Stomach (tissue), 8 donors: ENCODE measurements at regions not wholly inside any gene's neighbourhood (a gene's known extent, or its start where the extent isn't known, plus 50 kb on each side); places are given as distances from the start of the nearest gene placed in this dataset.

ENCODE experiments used
- DNase-seq, 2 donors: peaks; one replicate each; pipeline versions ENCODE4 v3.0.0 to v3.0.0-alpha.2; 2013 to 2019
- H3K27ac ChIP-seq, 5 donors: fragments of 200-600 bp in 4 of 5; sonication (generic) in 4 of 5; one replicate each; pipeline ENCODE4 v1.5.1; 2013 to 2019; ENCODE audit warnings: mild to moderate bottlenecking in 1 of 5, moderate library complexity in 1 of 5
- H3K27me3 ChIP-seq, 3 donors: fragments of 200-600 bp; sonication (generic); one replicate each; pipeline ENCODE4 v1.5.1; 2017 to 2019; ENCODE audit warnings: mixed run types in 1 of 3
- H3K36me3 ChIP-seq, 4 donors: fragments of 200-600 bp; sonication (generic); 1 replicate in 3 of 4; 2 replicates in 1 of 4; pipeline ENCODE4 v1.5.1; 2016 to 2019
- H3K4me1 ChIP-seq, 4 donors: fragments of 200-600 bp; sonication (generic); one replicate each; pipeline ENCODE4 v1.5.1; 2016 to 2019
- H3K4me3 ChIP-seq, 4 donors: fragments of 200-600 bp; sonication (generic) in 3 of 4; one replicate each; pipeline ENCODE4 v1.5.1; 2016 to 2019; ENCODE audit warnings: mild to moderate bottlenecking in 1 of 4
- H3K9me3 ChIP-seq, 4 donors: fragments of 200-600 bp; sonication (generic); one replicate each; pipeline ENCODE4 v1.5.1; 2016 to 2019
- EP300 ChIP-seq: sonication (generic); formaldehyde crosslinking; IDR thresholded peaks from one replicate; pipeline ENCODE4 v1.6.1; 2017; ENCODE audit warnings: antibody characterized with exemption
- POLR2A ChIP-seq, 4 donors: fragments of 450-650 bp; IDR thresholded peaks; one replicate each; pipeline ENCODE4 v1.6.1; 2016; ENCODE audit warnings: antibody characterized with exemption in 4 of 4, control low read depth in 2 of 4, mild to moderate bottlenecking in 1 of 4, moderate library complexity in 1 of 4
- POLR2AphosphoS5 ChIP-seq, 3 donors: sonication (generic); formaldehyde crosslinking; IDR thresholded peaks; one replicate each; pipeline ENCODE4 v1.6.1; 2016; ENCODE audit warnings: antibody characterized with exemption in 3 of 3
- WGBS, 5 donors: extraction: QIAGEN DNeasy Blood & Tissue Kit in 3 of 5; methylation state at CpG; one replicate each; pipeline versions ENCODE4 v1.1.5 to v1.1.7; 2013 to 2018; 5-methylcytosine and 5-hydroxymethylcytosine counted together
- intact Hi-C: fragments of 100-400 bp; cut with DNase I; formaldehyde crosslinking; loops from one replicate; pipeline ENCODE4 v1.15.1; 2023; ENCODE audit warnings: low total_unique reads
- TF ChIP-seq, protein P1 (sequence below), 7 experiments: fragments of 450-650 bp in 4 of 7; fragments of 200-600 bp in 3 of 7; sonication (generic) in 3 of 7; IDR thresholded peaks; one replicate each; pipeline ENCODE4 v1.5.1; 2016 to 2019; ENCODE audit warnings: antibody characterized with exemption in 7 of 7, control low read depth in 2 of 7, mild to moderate bottlenecking in 1 of 7
- donor health status: healthy with polysubstance abuse.
- donor health status: Bipolar disorder and iron deficiency.
- donor health status: healthy.

DNA sequence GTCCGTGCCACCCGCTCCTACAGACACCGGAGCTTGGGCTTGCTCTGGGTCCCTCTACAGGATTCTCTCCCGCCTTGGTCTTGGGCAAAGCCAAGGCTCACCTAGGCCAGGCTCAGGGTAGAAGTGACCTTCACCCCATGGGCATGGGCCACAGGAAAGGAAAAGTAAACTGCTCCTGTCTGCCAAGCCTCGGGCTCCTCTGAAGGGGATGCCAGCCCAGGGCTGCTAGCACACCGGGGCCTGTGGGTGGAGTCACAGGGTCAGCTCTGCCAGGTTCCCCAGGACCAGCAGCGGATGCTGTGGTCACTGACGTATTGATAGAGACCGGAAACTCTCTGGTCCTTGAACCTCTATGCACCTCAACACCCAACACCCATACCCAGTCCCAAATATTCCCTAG, 222.7 kb upstream of the MGMT start:
- H3K4me1 ChIP-seq = no peaks in the 10 kb centered on the region
- 80 to 92% (median 91%) methylated on average over 9 of the region's 9 CpGs for WGBS, 5 donors
- TF ChIP-seq, protein P1, sequence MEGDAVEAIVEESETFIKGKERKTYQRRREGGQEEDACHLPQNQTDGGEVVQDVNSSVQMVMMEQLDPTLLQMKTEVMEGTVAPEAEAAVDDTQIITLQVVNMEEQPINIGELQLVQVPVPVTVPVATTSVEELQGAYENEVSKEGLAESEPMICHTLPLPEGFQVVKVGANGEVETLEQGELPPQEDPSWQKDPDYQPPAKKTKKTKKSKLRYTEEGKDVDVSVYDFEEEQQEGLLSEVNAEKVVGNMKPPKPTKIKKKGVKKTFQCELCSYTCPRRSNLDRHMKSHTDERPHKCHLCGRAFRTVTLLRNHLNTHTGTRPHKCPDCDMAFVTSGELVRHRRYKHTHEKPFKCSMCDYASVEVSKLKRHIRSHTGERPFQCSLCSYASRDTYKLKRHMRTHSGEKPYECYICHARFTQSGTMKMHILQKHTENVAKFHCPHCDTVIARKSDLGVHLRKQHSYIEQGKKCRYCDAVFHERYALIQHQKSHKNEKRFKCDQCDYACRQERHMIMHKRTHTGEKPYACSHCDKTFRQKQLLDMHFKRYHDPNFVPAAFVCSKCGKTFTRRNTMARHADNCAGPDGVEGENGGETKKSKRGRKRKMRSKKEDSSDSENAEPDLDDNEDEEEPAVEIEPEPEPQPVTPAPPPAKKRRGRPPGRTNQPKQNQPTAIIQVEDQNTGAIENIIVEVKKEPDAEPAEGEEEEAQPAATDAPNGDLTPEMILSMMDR (IDR thresholded peaks at IDR 0.05) = no peak
- TF ChIP-seq POLR2AphosphoS5 (IDR thresholded peaks at IDR 0.05) = no peak
- no peak for TF ChIP-seq EP300
- TF ChIP-seq POLR2A (IDR thresholded peaks at IDR 0.05) = no peak
- H3K27me3 ChIP-seq = no peaks in the 10 kb centered on the region
- no peaks in the 10 kb centered on the region for H3K36me3 ChIP-seq
- intact Hi-C loops = no loop called here
- H3K4me3 ChIP-seq = no peak overlapping the region
- H3K27ac ChIP-seq = no peak overlapping the region
- no peaks in the 10 kb centered on the region for H3K9me3 ChIP-seq
- DNase-seq = no peak

DNA sequence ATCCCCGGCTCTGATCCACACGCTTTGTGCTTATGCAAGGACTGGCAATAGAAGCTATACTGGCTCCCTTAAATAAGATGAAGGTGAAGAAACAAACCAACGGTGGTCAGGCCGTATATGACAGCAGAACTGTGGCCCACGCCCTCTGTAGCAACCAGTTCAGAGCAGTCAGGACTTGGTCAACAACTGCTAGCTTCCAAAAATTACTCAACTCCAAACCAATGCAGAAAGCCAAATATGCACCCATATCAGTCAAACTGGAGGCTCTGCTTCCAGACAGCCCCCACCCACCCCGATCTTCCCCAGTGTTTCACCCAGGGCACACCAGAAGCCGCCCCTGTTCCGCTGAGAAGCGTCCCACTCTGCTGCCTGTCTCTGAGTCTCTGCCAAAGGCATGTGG, 222.3 kb upstream of the MGMT start:
- no peaks in the 10 kb centered on the region for H3K4me1 ChIP-seq
- H3K27ac ChIP-seq = no peak overlapping the region
- TF ChIP-seq, protein P1 (IDR thresholded peaks at IDR 0.05) = no peak
- TF ChIP-seq EP300 (no peak), POLR2AphosphoS5 (IDR thresholded peaks at IDR 0.05) (no peak), POLR2A (IDR thresholded peaks at IDR 0.05) (no peak)
- intact Hi-C loops = no loop called here
- no peaks in the 10 kb centered on the region for H3K9me3 ChIP-seq
- H3K36me3 ChIP-seq = no peaks in the 10 kb centered on the region
- no peaks in the 10 kb centered on the region for H3K27me3 ChIP-seq
- no peak for DNase-seq
- WGBS, 5 donors = 80 to 87% (median 82%) methylated on average over 9 of the region's 9 CpGs
- H3K4me3 ChIP-seq = no peak overlapping the region

DNA sequence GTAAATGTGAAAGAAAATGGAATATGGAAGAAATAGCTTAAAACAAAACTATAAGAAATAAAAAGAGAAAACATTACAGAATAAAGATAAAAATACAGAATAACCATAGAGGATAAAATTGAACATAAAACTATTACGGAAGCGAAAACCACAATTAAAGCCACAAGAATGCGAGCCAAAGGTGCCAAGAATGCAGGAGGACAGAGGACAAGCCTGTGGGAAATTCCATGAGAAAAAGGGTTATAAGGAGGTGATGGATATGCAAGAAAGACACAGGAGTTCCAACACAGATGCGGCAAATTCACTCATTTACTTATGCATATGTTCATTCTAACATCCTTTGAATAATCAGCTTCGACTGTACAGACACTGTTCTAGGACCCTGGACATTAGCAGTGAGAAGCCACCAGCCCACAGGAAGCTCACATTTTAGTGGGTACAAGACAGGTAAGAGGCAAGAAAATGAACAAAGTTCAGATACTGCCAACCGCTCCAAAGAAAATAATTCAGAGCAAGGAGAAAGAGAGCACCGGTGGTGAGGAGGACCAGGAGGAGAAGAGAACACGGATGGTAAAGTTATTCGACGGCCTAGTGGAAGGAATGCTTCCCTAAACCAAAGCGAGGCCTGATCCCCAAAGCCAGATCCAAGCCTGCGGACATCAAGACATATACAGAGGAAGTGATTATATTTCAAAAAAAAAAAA, 213.7 kb upstream of the MGMT start:
- DNase-seq = no peak
- H3K27me3 ChIP-seq = peaks cover 0 to 15% (median 0%) of the 10 kb centered on the region in 3 donors
- H3K36me3 ChIP-seq = no peaks in the 10 kb centered on the region
- H3K4me1 ChIP-seq = no peaks in the 10 kb centered on the region
- no peak overlapping the region for H3K27ac ChIP-seq
- intact Hi-C loops = no loop called here
- WGBS, 5 donors = 81 to 85% (median 83%) methylated on average over 12 of the region's 12 CpGs
- peaks cover 0 to 7% (median 0%) of the 10 kb centered on the region in 4 donors for H3K9me3 ChIP-seq
- H3K4me3 ChIP-seq = no peak overlapping the region
- TF ChIP-seq POLR2A (IDR thresholded peaks at IDR 0.05) (no peak), EP300 (no peak), POLR2AphosphoS5 (IDR thresholded peaks at IDR 0.05) (no peak)
- TF ChIP-seq, protein P1 (IDR thresholded peaks at IDR 0.05) = no peak

DNA sequence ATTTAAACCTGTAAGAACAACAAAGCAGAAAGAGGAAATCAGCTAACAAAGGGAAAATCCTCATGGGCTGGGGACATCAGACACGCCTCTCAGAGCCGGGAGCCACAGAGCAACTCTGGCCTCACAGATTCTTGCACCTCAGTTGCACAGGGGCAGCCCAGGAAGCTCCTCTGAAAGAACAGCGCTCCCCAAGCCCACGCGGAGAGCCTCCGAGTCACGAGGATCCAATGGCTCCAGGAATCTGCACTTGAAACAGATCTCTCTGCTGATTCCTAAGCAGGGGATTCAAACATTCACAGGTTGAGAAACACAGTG, 213.2 kb upstream of the MGMT start:
- no peak for DNase-seq
- Histone ChIP-seq H3K9me3 (peaks cover 0 to 7% (median 0%) of the 10 kb centered on the region in 4 donors), H3K27ac (no peak overlapping the region), H3K27me3 (peaks cover 0 to 15% (median 0%) of the 10 kb centered on the region in 3 donors), H3K36me3 (no peaks in the 10 kb centered on the region), H3K4me3 (no peak overlapping the region), H3K4me1 (no peaks in the 10 kb centered on the region)
- TF ChIP-seq, protein P1 (IDR thresholded peaks at IDR 0.05) = no peak
- TF ChIP-seq EP300 (no peak), POLR2A (IDR thresholded peaks at IDR 0.05) (no peak), POLR2AphosphoS5 (IDR thresholded peaks at IDR 0.05) (no peak)
- intact Hi-C loops = no loop called here
- WGBS, 5 donors = 34 to 76% (median 64%) methylated on average over 7 of the region's 7 CpGs
